Neural progenitor cell (in vitro differentiated cells): ENCODE measurements at regions not wholly inside any gene's neighbourhood (a gene's known extent, or its start where the extent isn't known, plus 50 kb on each side); places are given as distances from the start of the nearest gene placed in this dataset.

ENCODE experiments used
- CTCF ChIP-seq: fragments of 200-600 bp; sonication (generic); IDR thresholded peaks from 2 replicates; pipeline ENCODE4 v1.5.1; 2017; ENCODE audit warnings: antibody characterized with exemption, mild to moderate bottlenecking
- EZH2 ChIP-seq: fragments of 200-600 bp; sonication (generic); IDR thresholded peaks from 2 replicates; pipeline ENCODE4 v1.6.1; 2017; ENCODE audit warnings: antibody characterized with exemption, mild to moderate bottlenecking, moderate library complexity
- EZH2phosphoT487 ChIP-seq: fragments of 200-600 bp; sonication (generic); IDR thresholded peaks from 2 replicates; pipeline ENCODE4 v1.6.1; 2017; ENCODE audit warnings: antibody characterized with exemption

- TF ChIP-seq EZH2: no peak
- TF ChIP-seq CTCF: no peak
- TF ChIP-seq EZH2phosphoT487: no peak
Observed at GRCh38 chr18:60552948-60553347, 180.4 kb upstream of the MC4R start.
